ENCODE measurements at regions not wholly inside any gene's neighbourhood (a gene's known extent, or its start where the extent isn't known, plus 50 kb on each side); places are given as distances from the start of the nearest gene placed in this dataset.
"Not testable (repeated sequence)": the region's sequence is repeated elsewhere in the genome, so short reads cannot be mapped to it uniquely, and the experiment has no call there.

DNA sequence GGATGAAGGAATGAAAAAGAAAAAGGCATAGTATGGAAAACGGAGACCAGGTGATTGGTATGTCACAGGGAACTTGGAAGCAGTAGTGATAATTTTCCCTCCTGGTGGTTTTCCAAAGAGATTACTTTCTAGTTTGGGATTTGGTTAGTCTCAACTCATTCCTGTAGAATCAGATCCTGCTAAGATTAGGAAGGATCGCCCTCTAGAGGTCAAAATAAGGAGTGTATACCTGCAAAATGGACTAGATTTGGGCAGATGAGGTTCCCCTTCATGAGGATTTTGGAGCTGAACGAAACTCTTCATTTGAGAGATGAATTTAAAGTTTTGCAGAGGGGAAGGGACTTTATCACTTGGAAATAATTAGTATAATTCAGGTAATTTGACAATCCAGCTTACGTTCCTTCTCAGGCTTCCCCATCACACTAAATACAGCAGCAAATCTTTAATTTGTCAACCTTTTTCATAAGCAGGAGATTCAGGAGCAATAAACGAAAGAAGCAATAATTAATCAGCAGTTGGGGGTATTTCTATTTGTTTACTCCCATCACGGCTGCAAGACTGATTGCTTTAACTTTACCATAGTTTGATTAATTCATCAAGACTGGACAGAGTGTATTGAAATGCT is 65.2 kb downstream of the CCDC195 start:
- H3K36me3 ChIP-seq, result no peaks in the 10 kb centered on the region
- no peaks in the 10 kb centered on the region for H3K4me1 ChIP-seq
- TF ChIP-seq POLR2A (IDR thresholded peaks at IDR 0.05), result no peak
- TF ChIP-seq, protein P1, sequence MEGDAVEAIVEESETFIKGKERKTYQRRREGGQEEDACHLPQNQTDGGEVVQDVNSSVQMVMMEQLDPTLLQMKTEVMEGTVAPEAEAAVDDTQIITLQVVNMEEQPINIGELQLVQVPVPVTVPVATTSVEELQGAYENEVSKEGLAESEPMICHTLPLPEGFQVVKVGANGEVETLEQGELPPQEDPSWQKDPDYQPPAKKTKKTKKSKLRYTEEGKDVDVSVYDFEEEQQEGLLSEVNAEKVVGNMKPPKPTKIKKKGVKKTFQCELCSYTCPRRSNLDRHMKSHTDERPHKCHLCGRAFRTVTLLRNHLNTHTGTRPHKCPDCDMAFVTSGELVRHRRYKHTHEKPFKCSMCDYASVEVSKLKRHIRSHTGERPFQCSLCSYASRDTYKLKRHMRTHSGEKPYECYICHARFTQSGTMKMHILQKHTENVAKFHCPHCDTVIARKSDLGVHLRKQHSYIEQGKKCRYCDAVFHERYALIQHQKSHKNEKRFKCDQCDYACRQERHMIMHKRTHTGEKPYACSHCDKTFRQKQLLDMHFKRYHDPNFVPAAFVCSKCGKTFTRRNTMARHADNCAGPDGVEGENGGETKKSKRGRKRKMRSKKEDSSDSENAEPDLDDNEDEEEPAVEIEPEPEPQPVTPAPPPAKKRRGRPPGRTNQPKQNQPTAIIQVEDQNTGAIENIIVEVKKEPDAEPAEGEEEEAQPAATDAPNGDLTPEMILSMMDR (IDR thresholded peaks at IDR 0.05), result peak; percentile 51 to 85 (median 80)
- H3K9me3 ChIP-seq, result no peaks in the 10 kb centered on the region
- no peak overlapping the region for H3K4me3 ChIP-seq
- H3K27me3 ChIP-seq, result no peaks in the 10 kb centered on the region
- DNase-seq, result no peak
- no peak overlapping the region for H3K27ac ChIP-seq

DNA sequence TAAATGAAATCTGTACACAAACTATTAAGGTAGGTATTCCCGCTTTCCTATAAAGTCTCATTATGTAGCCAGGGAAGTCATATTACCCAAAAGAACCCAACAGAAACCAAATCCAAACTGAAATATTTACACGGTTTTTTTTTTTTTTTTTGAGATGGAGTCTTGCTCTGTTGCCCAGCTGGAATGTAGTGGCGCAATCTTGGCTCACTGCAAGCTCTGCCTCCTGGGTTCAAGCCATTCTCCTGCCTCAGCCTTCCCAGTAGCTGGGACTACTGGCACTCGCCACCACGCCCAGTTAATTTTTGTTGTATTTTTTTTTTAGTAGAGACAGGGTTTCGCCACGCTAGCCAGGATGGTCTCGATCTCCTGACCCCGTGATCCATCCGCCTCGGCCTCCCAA is 62.5 kb upstream of the CUL3 start:
- H3K4me3 ChIP-seq, DNase-seq, H3K27me3 ChIP-seq, H3K36me3 ChIP-seq, H3K27ac ChIP-seq, H3K9me3 ChIP-seq, H3K4me1 ChIP-seq: not testable (repeated sequence)

DNA sequence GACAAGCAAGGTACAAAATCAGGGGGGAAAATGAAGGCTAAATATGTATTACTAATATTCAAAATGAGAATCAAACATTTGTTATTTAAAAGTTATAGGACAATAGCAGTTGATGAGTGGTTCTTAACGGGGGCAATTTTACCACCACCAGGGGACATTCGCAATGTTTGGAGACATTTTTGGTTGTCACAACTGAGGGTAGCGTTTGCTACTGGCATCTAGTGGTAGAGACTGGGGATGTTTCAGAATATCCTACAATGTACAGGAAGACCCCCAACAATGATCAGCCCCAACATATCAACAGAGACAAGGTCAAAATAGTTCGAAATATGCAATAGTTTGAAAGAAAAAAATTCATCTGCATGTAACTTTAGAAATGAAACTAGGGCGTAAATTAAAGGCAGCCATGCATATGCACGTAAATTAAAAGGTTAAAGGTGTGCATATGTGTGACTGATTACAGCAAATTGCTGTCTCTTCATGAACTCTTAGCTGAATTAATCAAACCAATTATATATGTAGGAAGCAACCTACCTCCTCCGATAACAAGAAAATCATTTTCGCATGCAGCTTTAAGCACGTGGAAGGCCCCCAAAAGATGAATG is 61.2 kb upstream of the CUL3 start:
- Histone ChIP-seq H3K9me3 (no peaks in the 10 kb centered on the region), H3K27me3 (no peaks in the 10 kb centered on the region), H3K27ac (peak overlapping the region in 1 of 4 donors; percentile 20), H3K4me1 (no peaks in the 10 kb centered on the region), H3K4me3 (no peak overlapping the region), H3K36me3 (no peaks in the 10 kb centered on the region)
- no peak for DNase-seq
- no peak for TF ChIP-seq POLR2A (IDR thresholded peaks at IDR 0.05)
- TF ChIP-seq, protein P1 (IDR thresholded peaks at IDR 0.05), result peak in 5 of 6 experiments; percentile 48 to 54 (median 51)

DNA sequence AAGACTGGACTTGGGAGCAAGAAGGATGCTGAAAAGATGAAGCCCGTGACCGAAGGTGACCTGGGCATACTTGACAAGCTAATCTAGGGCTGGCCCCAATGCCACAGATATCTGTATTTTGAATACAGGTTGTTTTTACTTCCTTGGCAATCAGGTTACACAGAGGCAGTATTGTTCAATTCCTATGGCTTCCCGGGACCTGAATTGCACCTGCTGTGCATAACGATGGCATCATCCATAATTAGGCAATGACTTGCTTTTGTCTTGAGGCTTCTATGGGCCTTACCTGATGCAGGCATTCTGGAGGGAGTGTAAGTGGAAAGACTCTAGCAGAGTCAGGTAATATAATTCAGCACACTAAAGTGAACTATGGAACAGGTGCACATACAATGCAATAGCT is 60.6 kb upstream of the CUL3 start:
- peak in 1 of 3 donors; percentile 50 for DNase-seq

DNA sequence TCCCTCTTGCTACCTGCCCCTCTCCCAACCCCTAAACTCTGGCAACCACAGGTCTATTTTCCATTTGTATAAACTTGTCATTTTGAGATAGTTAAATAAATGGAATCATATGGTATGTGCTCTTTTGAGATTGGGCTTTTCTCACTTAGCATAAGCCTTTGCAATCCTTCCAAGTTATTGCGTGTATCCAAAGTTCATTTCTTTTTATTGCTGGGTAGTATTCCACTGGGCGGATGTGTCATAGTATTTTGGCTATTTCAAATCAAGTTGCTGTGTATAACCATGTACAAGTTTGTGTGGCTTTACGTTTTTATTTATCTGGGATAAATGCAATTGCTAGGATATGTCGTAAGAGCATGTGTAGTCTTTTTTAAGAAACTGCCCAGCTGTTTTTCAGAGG is 55.5 kb upstream of the CUL3 start:
- no peak overlapping the region for H3K27ac ChIP-seq
- DNase-seq, result no peak
- H3K27me3 ChIP-seq, result no peaks in the 10 kb centered on the region
- H3K4me1 ChIP-seq, result peaks cover 0 to 11% (median 0%) of the 10 kb centered on the region in 4 donors
- no peaks in the 10 kb centered on the region for H3K9me3 ChIP-seq
- no peak overlapping the region for H3K4me3 ChIP-seq
- no peaks in the 10 kb centered on the region for H3K36me3 ChIP-seq
- TF ChIP-seq, protein P1 (IDR thresholded peaks at IDR 0.05), result no peak
- no peak for TF ChIP-seq POLR2A (IDR thresholded peaks at IDR 0.05)

More for the DNA sequence above, 60.6 kb upstream of the CUL3 start:
- H3K27me3 ChIP-seq, result no peaks in the 10 kb centered on the region
- no peaks in the 10 kb centered on the region for H3K9me3 ChIP-seq
- no peaks in the 10 kb centered on the region for H3K4me1 ChIP-seq
- H3K27ac ChIP-seq, result peak overlapping the region in 2 of 4 donors; percentile 14 to 20
- H3K4me3 ChIP-seq, result no peak overlapping the region
- no peaks in the 10 kb centered on the region for H3K36me3 ChIP-seq
- no peak for TF ChIP-seq POLR2A (IDR thresholded peaks at IDR 0.05)
- TF ChIP-seq, protein P1 (IDR thresholded peaks at IDR 0.05), result no peak

DNA sequence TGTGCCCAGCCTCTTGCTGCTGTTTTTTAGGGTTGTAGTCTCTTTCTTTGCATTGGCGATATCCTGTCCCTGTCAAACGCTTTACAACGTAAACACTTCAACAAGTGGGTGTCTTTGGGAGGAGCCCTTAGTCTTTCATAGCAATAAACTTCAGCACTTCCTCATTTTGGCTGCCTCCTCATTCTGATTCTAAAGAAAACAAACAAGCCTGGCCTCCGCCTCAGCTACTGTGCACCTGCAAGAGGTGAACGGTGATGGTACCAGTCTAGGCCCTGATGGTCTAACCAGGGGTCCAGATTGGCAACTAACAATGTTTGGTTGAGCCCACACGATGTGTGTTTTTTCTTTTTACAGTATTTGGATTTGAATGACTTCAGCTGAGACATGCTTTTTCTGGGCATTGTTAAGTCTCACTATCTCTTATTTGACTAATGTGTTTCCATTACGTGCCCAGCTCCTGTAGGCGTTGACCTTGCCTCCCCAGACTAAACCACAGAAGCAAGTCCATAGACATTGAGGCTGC is 53.2 kb upstream of the CUL3 start:
- peaks cover 0 to 11% (median 0%) of the 10 kb centered on the region in 4 donors for H3K4me1 ChIP-seq
- H3K36me3 ChIP-seq, result no peaks in the 10 kb centered on the region
- no peaks in the 10 kb centered on the region for H3K9me3 ChIP-seq
- TF ChIP-seq, protein P1 (IDR thresholded peaks at IDR 0.05), result no peak
- no peak for TF ChIP-seq POLR2A (IDR thresholded peaks at IDR 0.05)
- no peak overlapping the region for H3K4me3 ChIP-seq
- H3K27me3 ChIP-seq, result no peaks in the 10 kb centered on the region
- H3K27ac ChIP-seq, result peak overlapping the region in 3 of 4 donors; percentile 44 to 68 (median 58)
- peak in 2 of 3 donors; percentile 63 to 67 for DNase-seq

Data from Peyer's patch (tissue), 4 donors.